ENCODE measurements at regions not wholly inside any gene's neighbourhood (a gene's known extent, or its start where the extent isn't known, plus 50 kb on each side); places are given as distances from the start of the nearest gene placed in this dataset.

DNA sequence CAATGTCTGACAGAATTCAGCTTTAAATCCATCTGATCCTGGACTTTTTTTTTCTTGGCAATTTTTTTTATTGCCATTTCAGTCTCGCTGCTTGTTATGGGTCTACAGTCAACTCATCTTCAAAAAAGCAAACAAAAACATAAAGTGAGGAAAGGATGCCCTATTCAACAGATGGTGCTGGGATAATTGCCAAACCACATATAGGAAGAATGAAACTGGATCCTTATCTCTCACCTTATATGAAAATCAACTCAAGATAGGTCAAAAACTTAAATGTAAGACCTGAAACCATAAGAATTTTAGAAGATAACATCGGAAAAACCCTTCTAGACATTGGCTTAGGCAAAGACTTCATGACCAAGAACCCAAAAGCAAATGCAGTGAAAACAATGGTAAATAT lies 389.1 kb upstream of the ST8SIA4 start:
- TF ChIP-seq, protein P1, sequence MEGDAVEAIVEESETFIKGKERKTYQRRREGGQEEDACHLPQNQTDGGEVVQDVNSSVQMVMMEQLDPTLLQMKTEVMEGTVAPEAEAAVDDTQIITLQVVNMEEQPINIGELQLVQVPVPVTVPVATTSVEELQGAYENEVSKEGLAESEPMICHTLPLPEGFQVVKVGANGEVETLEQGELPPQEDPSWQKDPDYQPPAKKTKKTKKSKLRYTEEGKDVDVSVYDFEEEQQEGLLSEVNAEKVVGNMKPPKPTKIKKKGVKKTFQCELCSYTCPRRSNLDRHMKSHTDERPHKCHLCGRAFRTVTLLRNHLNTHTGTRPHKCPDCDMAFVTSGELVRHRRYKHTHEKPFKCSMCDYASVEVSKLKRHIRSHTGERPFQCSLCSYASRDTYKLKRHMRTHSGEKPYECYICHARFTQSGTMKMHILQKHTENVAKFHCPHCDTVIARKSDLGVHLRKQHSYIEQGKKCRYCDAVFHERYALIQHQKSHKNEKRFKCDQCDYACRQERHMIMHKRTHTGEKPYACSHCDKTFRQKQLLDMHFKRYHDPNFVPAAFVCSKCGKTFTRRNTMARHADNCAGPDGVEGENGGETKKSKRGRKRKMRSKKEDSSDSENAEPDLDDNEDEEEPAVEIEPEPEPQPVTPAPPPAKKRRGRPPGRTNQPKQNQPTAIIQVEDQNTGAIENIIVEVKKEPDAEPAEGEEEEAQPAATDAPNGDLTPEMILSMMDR (IDR thresholded peaks at IDR 0.05; ENCODE audit: borderline replicate concordance, extremely low read depth, low read length, poor library complexity, severe bottlenecking): no peak
- no peak for TF ChIP-seq EZH2 (IDR thresholded peaks at IDR 0.05; ENCODE audit: borderline replicate concordance, low read depth, low read length, severe bottlenecking)

Data from DND-41 (cell line).